ENCODE measurements at regions not wholly inside any gene's neighbourhood (a gene's known extent, or its start where the extent isn't known, plus 50 kb on each side); places are given as distances from the start of the nearest gene placed in this dataset.

DNA sequence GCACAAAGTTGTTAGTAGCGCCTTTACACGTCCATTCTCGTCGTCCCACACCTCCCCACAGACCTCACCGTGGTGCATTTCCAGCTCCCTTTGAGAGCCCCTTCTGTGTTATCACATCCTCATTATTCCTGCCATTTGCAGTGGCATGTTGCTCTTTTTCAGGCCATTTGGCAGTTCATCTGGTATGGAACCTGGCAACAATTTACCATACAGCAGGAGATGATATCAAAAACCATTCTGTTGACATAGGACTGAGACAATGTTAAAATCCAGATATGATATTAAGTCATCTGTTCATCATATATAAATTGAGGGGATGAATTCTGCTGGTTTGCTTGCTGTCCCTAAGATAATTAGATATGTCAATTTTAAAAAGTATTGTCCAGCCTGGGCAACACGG, 83.0 kb downstream of the TMEM174 start:
- Histone ChIP-seq H3K9me2 (no peaks in the 10 kb centered on the region), H3K9me3 (no peaks in the 10 kb centered on the region), H3K27ac (ENCODE audit: low read depth in 2 of 2, low read length in 1 of 2) (no peak overlapping the region), H3K36me3 (replicated peaks in 1 of 2; ENCODE audit: control insufficient read depth in 1 of 2, insufficient read depth in 2 of 2, low read length in 1 of 2) (no peaks in the 10 kb centered on the region), H3F3A (replicated peaks; ENCODE audit: insufficient read depth) (no peaks in the 10 kb centered on the region), H3K4me2 (no peak overlapping the region), H3K79me2 (ENCODE audit: insufficient read depth) (no peaks in the 10 kb centered on the region), H3K4me3 (ENCODE audit: low read depth in 2 of 2, low read length in 1 of 2) (no peak overlapping the region), H2AFZ (ENCODE audit: low read depth) (no peak overlapping the region), H3K27me3 (ENCODE audit: insufficient read depth) (no peaks in the 10 kb centered on the region), H3K9ac (no peak overlapping the region), H3K4me1 (ENCODE audit: control insufficient read depth in 1 of 2, insufficient read depth in 2 of 2, low read depth in 1 of 2, low read length in 1 of 2) (no peaks in the 10 kb centered on the region; a peak in 1 of 4 replicates), H4K20me1 (ENCODE audit: insufficient read depth) (no peaks in the 10 kb centered on the region)
- ChIA-PET POLR2A (no interaction called here), CTCF (interaction anchor here (0.9 kb wide), 1 partner anchor 40 kb away, joined by 6 read pairs; no protein-coding TSS in a partner anchor)
- DNase-seq, result peak; percentile 22
- TF ChIP-seq RFX5 (IDR thresholded peaks at IDR 0.05; ENCODE audit: low read length) (no peak), TEAD4 (IDR thresholded peaks at IDR 0.05; ENCODE audit: borderline replicate concordance, insufficient read depth) (no peak), NRF1 (IDR thresholded peaks at IDR 0.05; ENCODE audit: low read depth, low read length) (no peak), TCF12 (IDR thresholded peaks at IDR 0.05) (no peak), EP300 (IDR thresholded peaks at IDR 0.05; ENCODE audit: borderline replicate concordance in 1 of 2, low read depth in 1 of 2, low read length in 1 of 2) (no peak), FOXJ3 (CRISPR knock-in tag; IDR thresholded peaks at IDR 0.05) (no peak), EZH2phosphoT487 (IDR thresholded peaks at IDR 0.05; ENCODE audit: borderline replicate concordance, low read depth) (no peak), RCOR1 (IDR thresholded peaks at IDR 0.05; ENCODE audit: low read length) (no peak), RXRA (IDR thresholded peaks at IDR 0.05; ENCODE audit: borderline replicate concordance, low read depth) (no peak)
- TF ChIP-seq, protein P1, sequence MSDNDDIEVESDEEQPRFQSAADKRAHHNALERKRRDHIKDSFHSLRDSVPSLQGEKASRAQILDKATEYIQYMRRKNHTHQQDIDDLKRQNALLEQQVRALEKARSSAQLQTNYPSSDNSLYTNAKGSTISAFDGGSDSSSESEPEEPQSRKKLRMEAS (IDR thresholded peaks at IDR 0.05; ENCODE audit: low read depth), result no peak
- TF ChIP-seq, protein P2, sequence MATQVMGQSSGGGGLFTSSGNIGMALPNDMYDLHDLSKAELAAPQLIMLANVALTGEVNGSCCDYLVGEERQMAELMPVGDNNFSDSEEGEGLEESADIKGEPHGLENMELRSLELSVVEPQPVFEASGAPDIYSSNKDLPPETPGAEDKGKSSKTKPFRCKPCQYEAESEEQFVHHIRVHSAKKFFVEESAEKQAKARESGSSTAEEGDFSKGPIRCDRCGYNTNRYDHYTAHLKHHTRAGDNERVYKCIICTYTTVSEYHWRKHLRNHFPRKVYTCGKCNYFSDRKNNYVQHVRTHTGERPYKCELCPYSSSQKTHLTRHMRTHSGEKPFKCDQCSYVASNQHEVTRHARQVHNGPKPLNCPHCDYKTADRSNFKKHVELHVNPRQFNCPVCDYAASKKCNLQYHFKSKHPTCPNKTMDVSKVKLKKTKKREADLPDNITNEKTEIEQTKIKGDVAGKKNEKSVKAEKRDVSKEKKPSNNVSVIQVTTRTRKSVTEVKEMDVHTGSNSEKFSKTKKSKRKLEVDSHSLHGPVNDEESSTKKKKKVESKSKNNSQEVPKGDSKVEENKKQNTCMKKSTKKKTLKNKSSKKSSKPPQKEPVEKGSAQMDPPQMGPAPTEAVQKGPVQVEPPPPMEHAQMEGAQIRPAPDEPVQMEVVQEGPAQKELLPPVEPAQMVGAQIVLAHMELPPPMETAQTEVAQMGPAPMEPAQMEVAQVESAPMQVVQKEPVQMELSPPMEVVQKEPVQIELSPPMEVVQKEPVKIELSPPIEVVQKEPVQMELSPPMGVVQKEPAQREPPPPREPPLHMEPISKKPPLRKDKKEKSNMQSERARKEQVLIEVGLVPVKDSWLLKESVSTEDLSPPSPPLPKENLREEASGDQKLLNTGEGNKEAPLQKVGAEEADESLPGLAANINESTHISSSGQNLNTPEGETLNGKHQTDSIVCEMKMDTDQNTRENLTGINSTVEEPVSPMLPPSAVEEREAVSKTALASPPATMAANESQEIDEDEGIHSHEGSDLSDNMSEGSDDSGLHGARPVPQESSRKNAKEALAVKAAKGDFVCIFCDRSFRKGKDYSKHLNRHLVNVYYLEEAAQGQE (IDR thresholded peaks at IDR 0.05; ENCODE audit: low read depth, low read length), result no peak
- TF ChIP-seq, protein P3, sequence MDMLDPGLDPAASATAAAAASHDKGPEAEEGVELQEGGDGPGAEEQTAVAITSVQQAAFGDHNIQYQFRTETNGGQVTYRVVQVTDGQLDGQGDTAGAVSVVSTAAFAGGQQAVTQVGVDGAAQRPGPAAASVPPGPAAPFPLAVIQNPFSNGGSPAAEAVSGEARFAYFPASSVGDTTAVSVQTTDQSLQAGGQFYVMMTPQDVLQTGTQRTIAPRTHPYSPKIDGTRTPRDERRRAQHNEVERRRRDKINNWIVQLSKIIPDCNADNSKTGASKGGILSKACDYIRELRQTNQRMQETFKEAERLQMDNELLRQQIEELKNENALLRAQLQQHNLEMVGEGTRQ (IDR thresholded peaks at IDR 0.05; ENCODE audit: borderline replicate concordance, low read depth, low read length), result no peak
- TF ChIP-seq, protein P4, sequence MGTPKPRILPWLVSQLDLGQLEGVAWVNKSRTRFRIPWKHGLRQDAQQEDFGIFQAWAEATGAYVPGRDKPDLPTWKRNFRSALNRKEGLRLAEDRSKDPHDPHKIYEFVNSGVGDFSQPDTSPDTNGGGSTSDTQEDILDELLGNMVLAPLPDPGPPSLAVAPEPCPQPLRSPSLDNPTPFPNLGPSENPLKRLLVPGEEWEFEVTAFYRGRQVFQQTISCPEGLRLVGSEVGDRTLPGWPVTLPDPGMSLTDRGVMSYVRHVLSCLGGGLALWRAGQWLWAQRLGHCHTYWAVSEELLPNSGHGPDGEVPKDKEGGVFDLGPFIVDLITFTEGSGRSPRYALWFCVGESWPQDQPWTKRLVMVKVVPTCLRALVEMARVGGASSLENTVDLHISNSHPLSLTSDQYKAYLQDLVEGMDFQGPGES (IDR thresholded peaks at IDR 0.05; ENCODE audit: low read depth, low read length), result no peak
- TF ChIP-seq, protein P5, sequence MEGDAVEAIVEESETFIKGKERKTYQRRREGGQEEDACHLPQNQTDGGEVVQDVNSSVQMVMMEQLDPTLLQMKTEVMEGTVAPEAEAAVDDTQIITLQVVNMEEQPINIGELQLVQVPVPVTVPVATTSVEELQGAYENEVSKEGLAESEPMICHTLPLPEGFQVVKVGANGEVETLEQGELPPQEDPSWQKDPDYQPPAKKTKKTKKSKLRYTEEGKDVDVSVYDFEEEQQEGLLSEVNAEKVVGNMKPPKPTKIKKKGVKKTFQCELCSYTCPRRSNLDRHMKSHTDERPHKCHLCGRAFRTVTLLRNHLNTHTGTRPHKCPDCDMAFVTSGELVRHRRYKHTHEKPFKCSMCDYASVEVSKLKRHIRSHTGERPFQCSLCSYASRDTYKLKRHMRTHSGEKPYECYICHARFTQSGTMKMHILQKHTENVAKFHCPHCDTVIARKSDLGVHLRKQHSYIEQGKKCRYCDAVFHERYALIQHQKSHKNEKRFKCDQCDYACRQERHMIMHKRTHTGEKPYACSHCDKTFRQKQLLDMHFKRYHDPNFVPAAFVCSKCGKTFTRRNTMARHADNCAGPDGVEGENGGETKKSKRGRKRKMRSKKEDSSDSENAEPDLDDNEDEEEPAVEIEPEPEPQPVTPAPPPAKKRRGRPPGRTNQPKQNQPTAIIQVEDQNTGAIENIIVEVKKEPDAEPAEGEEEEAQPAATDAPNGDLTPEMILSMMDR (IDR thresholded peaks at IDR 0.05), result no peak
- 32% methylated on average over 6 of the region's 6 CpGs for WGBS (ENCODE audit: low lambda C conversion rate)
